ENCODE measurements at regions not wholly inside any gene's neighbourhood (a gene's known extent, or its start where the extent isn't known, plus 50 kb on each side); places are given as distances from the start of the nearest gene placed in this dataset.

DNA sequence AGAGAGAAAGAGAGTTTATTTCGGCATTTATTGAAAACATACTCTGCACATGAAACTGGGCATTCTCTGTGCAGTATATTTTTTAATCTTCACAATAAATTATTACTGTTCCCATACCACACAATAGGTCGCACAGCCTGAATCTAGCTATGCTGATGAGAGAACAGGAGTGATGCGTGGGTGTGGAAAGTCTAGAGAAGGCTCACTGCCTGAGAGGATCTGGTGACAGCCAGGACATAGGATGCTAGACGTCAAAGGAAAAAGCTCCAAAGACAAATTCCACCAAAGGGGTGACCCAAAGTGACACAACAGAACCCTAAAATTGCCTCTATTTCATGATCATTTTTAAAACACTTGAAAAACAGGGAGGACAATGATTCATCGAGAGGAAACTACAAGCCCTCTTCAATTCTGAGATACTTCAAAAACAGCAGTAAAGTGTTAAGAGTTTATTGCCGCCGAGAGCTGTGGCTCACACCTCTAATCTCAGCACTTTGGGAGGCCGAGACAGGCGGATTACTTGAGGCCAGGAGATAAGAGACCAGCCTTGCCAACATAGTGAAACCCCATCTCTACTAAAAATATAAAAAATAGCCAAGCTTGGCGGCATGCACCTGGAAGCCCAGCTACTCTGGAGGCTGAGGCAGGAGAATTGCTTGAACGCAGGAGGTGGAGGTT is 189.6 kb upstream of the NBEA start:
- DNase-seq (ENCODE audit: low spot score), result no peak
- TF ChIP-seq, protein P1, sequence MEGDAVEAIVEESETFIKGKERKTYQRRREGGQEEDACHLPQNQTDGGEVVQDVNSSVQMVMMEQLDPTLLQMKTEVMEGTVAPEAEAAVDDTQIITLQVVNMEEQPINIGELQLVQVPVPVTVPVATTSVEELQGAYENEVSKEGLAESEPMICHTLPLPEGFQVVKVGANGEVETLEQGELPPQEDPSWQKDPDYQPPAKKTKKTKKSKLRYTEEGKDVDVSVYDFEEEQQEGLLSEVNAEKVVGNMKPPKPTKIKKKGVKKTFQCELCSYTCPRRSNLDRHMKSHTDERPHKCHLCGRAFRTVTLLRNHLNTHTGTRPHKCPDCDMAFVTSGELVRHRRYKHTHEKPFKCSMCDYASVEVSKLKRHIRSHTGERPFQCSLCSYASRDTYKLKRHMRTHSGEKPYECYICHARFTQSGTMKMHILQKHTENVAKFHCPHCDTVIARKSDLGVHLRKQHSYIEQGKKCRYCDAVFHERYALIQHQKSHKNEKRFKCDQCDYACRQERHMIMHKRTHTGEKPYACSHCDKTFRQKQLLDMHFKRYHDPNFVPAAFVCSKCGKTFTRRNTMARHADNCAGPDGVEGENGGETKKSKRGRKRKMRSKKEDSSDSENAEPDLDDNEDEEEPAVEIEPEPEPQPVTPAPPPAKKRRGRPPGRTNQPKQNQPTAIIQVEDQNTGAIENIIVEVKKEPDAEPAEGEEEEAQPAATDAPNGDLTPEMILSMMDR (IDR thresholded peaks at IDR 0.05; ENCODE audit: extremely low read depth, missing control alignments), result no peak

DNA sequence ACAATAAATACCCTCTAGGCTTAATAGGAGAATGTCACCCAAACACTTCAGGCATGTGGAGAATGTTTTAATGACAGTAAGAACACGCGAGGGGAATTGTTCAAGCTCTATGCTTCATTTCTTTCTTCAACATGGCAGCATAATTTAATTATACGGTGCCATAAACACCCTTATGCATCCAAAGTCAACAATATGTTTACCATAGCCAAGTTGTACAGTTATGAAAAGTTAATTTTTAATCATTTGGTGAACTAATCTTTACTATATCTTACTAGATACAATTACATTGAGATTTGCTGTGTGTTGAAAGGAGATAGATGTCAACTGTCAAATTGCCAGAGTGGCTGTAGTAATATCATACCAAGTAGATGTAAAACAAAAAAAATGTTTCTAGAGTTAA is 185.9 kb upstream of the NBEA start:
- no peak for DNase-seq (ENCODE audit: low spot score)
- TF ChIP-seq, protein P1 (IDR thresholded peaks at IDR 0.05; ENCODE audit: extremely low read depth, missing control alignments), result no peak

DNA sequence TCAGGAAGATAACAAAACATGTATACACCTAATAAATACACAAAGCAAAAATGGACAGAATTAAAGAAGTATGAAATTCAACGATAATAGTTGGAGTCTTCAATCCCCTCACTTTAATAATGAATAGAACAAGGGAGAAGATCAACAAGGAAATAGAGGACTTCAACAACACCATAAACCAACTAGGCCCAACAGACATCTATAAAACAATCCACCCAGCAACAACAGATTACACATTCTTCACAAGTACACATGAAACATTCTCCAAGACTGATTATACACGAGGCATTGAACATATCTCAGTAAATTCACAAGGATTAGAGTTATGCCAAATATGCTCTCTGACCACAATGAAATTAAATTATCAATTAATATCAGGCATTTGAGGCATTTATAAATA is 185.5 kb upstream of the NBEA start:
- no peak for DNase-seq (ENCODE audit: low spot score)
- TF ChIP-seq, protein P1 (IDR thresholded peaks at IDR 0.05; ENCODE audit: extremely low read depth, missing control alignments), result no peak

DNA sequence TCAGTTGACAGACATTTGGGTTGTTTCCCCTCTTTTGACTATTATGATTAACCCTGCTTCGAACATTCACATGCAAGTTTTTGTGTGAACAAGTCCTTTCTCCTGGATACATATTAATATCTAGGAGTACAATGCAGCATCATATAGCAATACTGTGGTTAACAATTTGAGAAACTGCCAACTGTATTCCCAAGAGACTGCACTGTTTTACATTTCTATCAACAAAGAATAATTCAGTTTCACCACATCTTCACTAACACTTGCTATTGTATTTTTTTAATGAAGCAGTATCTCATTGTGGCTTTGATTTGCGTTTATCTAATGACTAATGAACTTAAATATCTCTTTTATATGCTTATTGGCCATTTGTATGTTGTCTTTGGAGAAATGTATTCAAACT is 184.6 kb upstream of the NBEA start:
- no peak for DNase-seq (ENCODE audit: low spot score)
- TF ChIP-seq, protein P1 (IDR thresholded peaks at IDR 0.05; ENCODE audit: extremely low read depth, missing control alignments), result no peak

DNA sequence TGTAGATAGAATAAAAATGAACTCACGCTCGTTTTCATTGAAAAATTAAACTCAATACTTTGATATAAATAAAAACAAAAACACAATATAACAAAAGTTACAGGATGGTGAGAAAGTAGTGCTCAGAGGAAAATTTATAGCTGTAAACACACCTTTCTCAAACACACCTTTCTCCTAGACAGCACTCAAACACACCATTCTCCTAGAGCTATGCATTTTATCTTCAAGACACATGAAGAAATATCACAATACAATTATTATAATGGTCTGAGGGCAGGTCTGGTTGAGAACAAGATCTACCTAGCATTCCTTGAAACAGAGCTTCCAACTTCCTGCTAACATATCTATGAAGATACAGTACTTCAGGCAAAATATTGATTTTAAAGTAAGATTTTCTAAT is 183.4 kb upstream of the NBEA start:
- TF ChIP-seq, protein P1 (IDR thresholded peaks at IDR 0.05; ENCODE audit: extremely low read depth, missing control alignments), result no peak
- no peak for DNase-seq (ENCODE audit: low spot score)

DNA sequence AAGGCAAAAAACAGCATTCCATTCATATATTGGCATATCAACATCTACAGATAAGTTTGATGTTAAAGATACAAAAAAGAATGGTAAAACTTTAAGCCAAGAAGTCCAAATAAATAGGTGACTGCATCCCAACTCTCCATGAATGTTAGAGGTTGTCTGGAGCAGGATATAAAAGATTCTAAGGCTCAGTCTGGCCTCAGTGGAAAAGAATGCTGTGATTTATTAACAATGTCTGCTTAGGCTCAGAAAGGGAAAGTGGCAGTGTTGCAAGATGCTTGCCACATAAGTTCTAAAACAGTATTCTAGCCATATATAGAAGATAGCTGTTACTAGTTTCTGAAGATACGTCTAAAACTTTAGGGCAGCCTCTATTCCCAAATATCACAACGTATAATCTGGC is 179.8 kb upstream of the NBEA start:
- TF ChIP-seq, protein P1 (IDR thresholded peaks at IDR 0.05; ENCODE audit: extremely low read depth, missing control alignments), result no peak
- no peak for DNase-seq (ENCODE audit: low spot score)

DNA sequence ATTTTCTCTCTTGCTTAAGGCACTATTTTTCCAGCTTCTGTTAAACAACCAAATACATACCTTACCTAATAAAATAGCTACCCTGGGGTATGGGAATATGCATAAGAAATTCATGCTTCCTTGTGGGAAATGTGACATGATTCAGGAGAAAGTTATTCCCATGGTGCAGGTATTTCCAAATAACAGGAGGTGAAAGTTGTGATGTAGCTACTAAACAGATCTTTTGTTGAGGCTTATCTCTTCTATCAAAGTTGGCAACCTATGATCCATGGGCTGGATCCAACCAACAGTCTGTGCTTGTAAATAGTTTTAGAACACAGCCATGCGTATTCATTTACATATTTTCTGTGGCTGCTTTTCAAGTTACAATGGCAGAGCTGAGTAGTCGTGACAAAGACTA is 177.8 kb upstream of the NBEA start:
- TF ChIP-seq, protein P1 (IDR thresholded peaks at IDR 0.05; ENCODE audit: extremely low read depth, missing control alignments), result no peak
- DNase-seq (ENCODE audit: low spot score), result no peak
